HG03565 (cell line): ENCODE measurements at regions not wholly inside any gene's neighbourhood (a gene's known extent, or its start where the extent isn't known, plus 50 kb on each side); places are given as distances from the start of the nearest gene placed in this dataset.

ENCODE experiments used
- ATAC-seq: cut with Tn5 transposase; IDR thresholded peaks from one replicate; pipeline ENCODE4 v1.9.1; 2021; ENCODE audit warnings: mild to moderate bottlenecking, moderate library complexity; ENCODE audit not compliant: unreplicated experiment

DNA sequence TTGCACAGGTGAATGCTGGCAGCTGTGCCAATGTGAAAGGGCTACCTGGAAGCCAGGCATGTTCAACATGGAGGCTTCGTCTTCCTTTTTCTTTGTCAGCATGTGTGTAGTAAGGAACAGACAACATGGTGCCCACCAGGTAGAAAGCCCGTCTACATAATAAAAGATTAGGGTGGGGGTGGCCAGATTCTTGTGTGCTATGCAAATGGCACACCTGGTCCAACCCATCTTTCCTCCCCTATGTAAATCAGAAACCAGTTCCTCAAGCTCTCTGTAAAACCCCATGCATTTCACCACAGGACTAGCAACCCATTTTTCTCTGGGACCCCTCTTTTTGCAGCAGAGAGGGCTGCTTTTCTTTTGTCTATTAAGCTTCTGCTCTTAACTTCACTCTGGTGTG, 72.3 kb upstream of the ZP4 start:
- ATAC-seq, result no peak

GRCh38 chr1:237961754-237962153, 71.0 kb upstream of the ZP4 start:
- no peak for ATAC-seq

- ATAC-seq, result no peak
These were observed 69.1 kb upstream of the ZP4 start for GRCh38 chr1:237959838-237960237.

DNA sequence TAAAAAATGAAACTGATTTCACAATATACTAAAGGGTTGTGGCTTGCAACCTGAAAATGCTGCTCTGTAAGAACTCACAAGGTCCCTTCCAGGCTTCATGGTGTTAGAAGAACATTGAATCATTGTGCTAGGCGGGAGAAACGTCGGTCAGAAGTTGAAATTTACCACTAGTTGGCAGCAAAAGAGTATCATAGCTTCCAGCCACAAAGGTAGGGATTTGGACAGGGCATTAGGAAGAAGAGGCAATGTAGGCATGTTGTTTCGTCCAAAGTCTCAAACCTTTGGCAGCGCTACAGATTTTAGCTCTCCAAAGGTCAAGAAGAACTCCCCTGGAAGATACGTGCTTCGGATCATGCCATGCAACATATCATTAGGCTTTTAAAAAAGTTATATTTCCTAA, 62.5 kb upstream of the ZP4 start:
- ATAC-seq, result no peak
